ENCODE measurements at regions not wholly inside any gene's neighbourhood (a gene's known extent, or its start where the extent isn't known, plus 50 kb on each side); places are given as distances from the start of the nearest gene placed in this dataset.

GRCh38 chr4:3869661-3870566 lies 103.7 kb downstream of the ADRA2C start:
- 59% methylated on average over 13 of the region's 22 CpGs for WGBS (ENCODE audit: low lambda C conversion rate)

GRCh38 chr4:3870567-3870962 lies 104.4 kb downstream of the ADRA2C start:
- no peaks in the 10 kb centered on the region for H4K20me1 ChIP-seq (ENCODE audit: insufficient read depth)
- no peak overlapping the region for H3K27ac ChIP-seq (ENCODE audit: low read depth in 2 of 2, low read length in 1 of 2)
- WGBS (ENCODE audit: low lambda C conversion rate) = 72% methylated on average over 9 of the region's 9 CpGs
- H3K36me3 ChIP-seq (replicated peaks in 1 of 2; ENCODE audit: control insufficient read depth in 1 of 2, insufficient read depth in 2 of 2, low read length in 1 of 2) = no peaks in the 10 kb centered on the region
- H3K4me2 ChIP-seq = no peak overlapping the region
- H3F3A ChIP-seq (replicated peaks; ENCODE audit: insufficient read depth) = no peaks in the 10 kb centered on the region
- H2AFZ ChIP-seq (ENCODE audit: low read depth) = no peak overlapping the region
- no peaks in the 10 kb centered on the region for H3K9me2 ChIP-seq
- no peak overlapping the region for H3K9ac ChIP-seq
- CTCF ChIA-PET = interaction anchor here (1.2 to 2.3 kb wide), 3 partner anchors 10 to 105 kb away, joined by 5 to 17 read pairs (median 6); no protein-coding TSS in a partner anchor
- H3K27me3 ChIP-seq (ENCODE audit: insufficient read depth) = peaks cover 5% of the 10 kb centered on the region; the same call in 1 of the 2 replicates
- no peak overlapping the region for H3K4me3 ChIP-seq (ENCODE audit: low read depth in 2 of 2, low read length in 1 of 2)
- TF ChIP-seq TAF1 (IDR thresholded peaks at IDR 0.05; ENCODE audit: borderline replicate concordance, low read depth, low read length) = no peak
- TF ChIP-seq NRF1 (IDR thresholded peaks at IDR 0.05; ENCODE audit: low read depth, low read length) = no peak
- TF ChIP-seq SMC3 (IDR thresholded peaks at IDR 0.05; ENCODE audit: low read depth, low read length) = no peak
- no peak for DNase-seq
- H3K4me1 ChIP-seq (ENCODE audit: control insufficient read depth in 1 of 2, insufficient read depth in 2 of 2, low read depth in 1 of 2, low read length in 1 of 2) = peaks cover 0 to 3% of the 10 kb centered on the region in 2 experiments; a peak in 1 of 4 replicates
- H3K79me2 ChIP-seq (ENCODE audit: insufficient read depth) = no peaks in the 10 kb centered on the region
- no peaks in the 10 kb centered on the region for H3K9me3 ChIP-seq
- POLR2A ChIA-PET = no interaction called here

More at GRCh38 chr4:3869661-3870566, 103.7 kb downstream of the ADRA2C start:
- no peak for TF ChIP-seq TEAD4 (IDR thresholded peaks at IDR 0.05; ENCODE audit: borderline replicate concordance, insufficient read depth)
- Histone ChIP-seq H3K4me1 (ENCODE audit: control insufficient read depth in 1 of 2, insufficient read depth in 2 of 2, low read depth in 1 of 2, low read length in 1 of 2) (peaks cover 0 to 3% of the 10 kb centered on the region in 2 experiments; a peak in 1 of 4 replicates), H3K4me3 (ENCODE audit: low read depth in 2 of 2, low read length in 1 of 2) (no peak overlapping the region), H3F3A (replicated peaks; ENCODE audit: insufficient read depth) (no peaks in the 10 kb centered on the region), H3K9ac (no peak overlapping the region), H3K9me2 (no peaks in the 10 kb centered on the region), H4K20me1 (ENCODE audit: insufficient read depth) (no peaks in the 10 kb centered on the region), H2AFZ (ENCODE audit: low read depth) (no peak overlapping the region), H3K36me3 (replicated peaks in 1 of 2; ENCODE audit: control insufficient read depth in 1 of 2, insufficient read depth in 2 of 2, low read length in 1 of 2) (no peaks in the 10 kb centered on the region), H3K9me3 (no peaks in the 10 kb centered on the region), H3K79me2 (ENCODE audit: insufficient read depth) (no peaks in the 10 kb centered on the region), H3K4me2 (no peak overlapping the region), H3K27ac (ENCODE audit: low read depth in 2 of 2, low read length in 1 of 2) (no peak overlapping the region), H3K27me3 (ENCODE audit: insufficient read depth) (no peaks in the 10 kb centered on the region; the same call in 1 of the 2 replicates)
- DNase-seq = no peak
- CTCF ChIA-PET = interaction anchor here (1.2 to 2.3 kb wide), 3 partner anchors 11 to 105 kb away, joined by 5 to 17 read pairs (median 6); no protein-coding TSS in a partner anchor
- POLR2A ChIA-PET = no interaction called here

GRCh38 chr4:3871181-3871852 lies 105.1 kb downstream of the ADRA2C start:
- Histone ChIP-seq H3K79me2 (ENCODE audit: insufficient read depth) (no peaks in the 10 kb centered on the region), H3K4me3 (ENCODE audit: low read depth in 2 of 2, low read length in 1 of 2) (peak overlapping the region in 1 of 2 experiments; percentile 2; a peak in 1 of 4 replicates), H3K27me3 (ENCODE audit: insufficient read depth) (peaks cover 9% of the 10 kb centered on the region; the same call in 1 of the 2 replicates), H2AFZ (ENCODE audit: low read depth) (no peak overlapping the region), H3K9me3 (no peaks in the 10 kb centered on the region), H4K20me1 (ENCODE audit: insufficient read depth) (no peaks in the 10 kb centered on the region), H3K4me2 (no peak overlapping the region), H3K9ac (no peak overlapping the region), H3K4me1 (ENCODE audit: control insufficient read depth in 1 of 2, insufficient read depth in 2 of 2, low read depth in 1 of 2, low read length in 1 of 2) (peaks cover 0 to 3% of the 10 kb centered on the region in 2 experiments; a peak in 1 of 4 replicates), H3K9me2 (no peaks in the 10 kb centered on the region), H3K36me3 (replicated peaks in 1 of 2; ENCODE audit: control insufficient read depth in 1 of 2, insufficient read depth in 2 of 2, low read length in 1 of 2) (no peaks in the 10 kb centered on the region), H3K27ac (ENCODE audit: low read depth in 2 of 2, low read length in 1 of 2) (no peak overlapping the region), H3F3A (replicated peaks; ENCODE audit: insufficient read depth) (no peaks in the 10 kb centered on the region)
- TF ChIP-seq NRF1 (IDR thresholded peaks at IDR 0.05; ENCODE audit: low read depth, low read length) = no peak
- no peak for TF ChIP-seq ZBTB33 (IDR thresholded peaks at IDR 0.05; ENCODE audit: borderline replicate concordance, low read depth)
- no peak for TF ChIP-seq CTCF (IDR thresholded peaks at IDR 0.05)
- no peak for TF ChIP-seq TAF1 (IDR thresholded peaks at IDR 0.05; ENCODE audit: borderline replicate concordance, low read depth, low read length)
- TF ChIP-seq TEAD4 (IDR thresholded peaks at IDR 0.05; ENCODE audit: borderline replicate concordance, insufficient read depth) = no peak
- TF ChIP-seq EZH2phosphoT487 (IDR thresholded peaks at IDR 0.05; ENCODE audit: borderline replicate concordance, low read depth) = no peak
- no peak for TF ChIP-seq TCF12 (IDR thresholded peaks at IDR 0.05)
- no peak for TF ChIP-seq USF1 (IDR thresholded peaks at IDR 0.05; ENCODE audit: borderline replicate concordance, low read depth)
- TF ChIP-seq GATA2 (CRISPR knock-in tag; IDR thresholded peaks at IDR 0.05) = no peak
- no peak for TF ChIP-seq ELF1 (IDR thresholded peaks at IDR 0.05)
- TF ChIP-seq RAD21 (IDR thresholded peaks at IDR 0.05; ENCODE audit: low read length) = no peak
- no peak for TF ChIP-seq JUND (IDR thresholded peaks at IDR 0.05)
- no peak for TF ChIP-seq FOXM1 (IDR thresholded peaks at IDR 0.05; ENCODE audit: low read depth)
- ChIA-PET POLR2A (no interaction called here), CTCF (interaction anchor here (1.0 to 1.9 kb wide), 3 partner anchors 10 to 78 kb away, joined by 3 to 5 read pairs (median 5); no protein-coding TSS in a partner anchor)
- DNase-seq = peak; percentile 84
- WGBS (ENCODE audit: low lambda C conversion rate) = 9% methylated on average over 11 of the region's 53 CpGs
